GM20000 (cell line): ENCODE measurements at regions not wholly inside any gene's neighbourhood (a gene's known extent, or its start where the extent isn't known, plus 50 kb on each side); places are given as distances from the start of the nearest gene placed in this dataset.

ENCODE experiments used
- DNase-seq: peaks from one replicate; pipeline ENCODE4 v3.0.0; 2012; ENCODE audit warnings: low spot score
- CTCF ChIP-seq: IDR thresholded peaks from 2 replicates; pipeline ENCODE4 v1.5.1; 2012; ENCODE audit warnings: mild to moderate bottlenecking, control low read depth; ENCODE audit errors: extremely low read depth, missing control alignments

- no peak for DNase-seq
- no peak for TF ChIP-seq CTCF
Measured at GRCh38 chr11:22466351-22466750, 128.2 kb downstream of the SLC17A6 start.

- no peak for TF ChIP-seq CTCF
Measured at GRCh38 chr11:22465620-22466019, 127.4 kb downstream of the SLC17A6 start.

GRCh38 chr11:22461626-22462025 lies 123.4 kb downstream of the SLC17A6 start:
- no peak for TF ChIP-seq CTCF
- DNase-seq: no peak

More at GRCh38 chr11:22465620-22466019, 127.4 kb downstream of the SLC17A6 start:
- no peak for DNase-seq

- DNase-seq: no peak
- no peak for TF ChIP-seq CTCF
Measured at GRCh38 chr11:22460181-22460580, 122.0 kb downstream of the SLC17A6 start.

- no peak for TF ChIP-seq CTCF
- DNase-seq: no peak
Measured at GRCh38 chr11:22459048-22459447, 120.9 kb downstream of the SLC17A6 start.

GRCh38 chr11:22458161-22458560 lies 120.0 kb downstream of the SLC17A6 start:
- no peak for DNase-seq
- TF ChIP-seq CTCF: no peak

GRCh38 chr11:22456993-22457762 lies 119.0 kb downstream of the SLC17A6 start:
- no peak for DNase-seq

More at GRCh38 chr11:22456993-22457762, 119.0 kb downstream of the SLC17A6 start:
- no peak for TF ChIP-seq CTCF
